ENCODE measurements at regions not wholly inside any gene's neighbourhood (a gene's known extent, or its start where the extent isn't known, plus 50 kb on each side); places are given as distances from the start of the nearest gene placed in this dataset.
"Not testable (repeated sequence)": the region's sequence is repeated elsewhere in the genome, so short reads cannot be mapped to it uniquely, and the experiment has no call there.

- no peak for DNase-seq (ENCODE audit: extremely low read depth, low read depth)
- TF ChIP-seq, protein P1, sequence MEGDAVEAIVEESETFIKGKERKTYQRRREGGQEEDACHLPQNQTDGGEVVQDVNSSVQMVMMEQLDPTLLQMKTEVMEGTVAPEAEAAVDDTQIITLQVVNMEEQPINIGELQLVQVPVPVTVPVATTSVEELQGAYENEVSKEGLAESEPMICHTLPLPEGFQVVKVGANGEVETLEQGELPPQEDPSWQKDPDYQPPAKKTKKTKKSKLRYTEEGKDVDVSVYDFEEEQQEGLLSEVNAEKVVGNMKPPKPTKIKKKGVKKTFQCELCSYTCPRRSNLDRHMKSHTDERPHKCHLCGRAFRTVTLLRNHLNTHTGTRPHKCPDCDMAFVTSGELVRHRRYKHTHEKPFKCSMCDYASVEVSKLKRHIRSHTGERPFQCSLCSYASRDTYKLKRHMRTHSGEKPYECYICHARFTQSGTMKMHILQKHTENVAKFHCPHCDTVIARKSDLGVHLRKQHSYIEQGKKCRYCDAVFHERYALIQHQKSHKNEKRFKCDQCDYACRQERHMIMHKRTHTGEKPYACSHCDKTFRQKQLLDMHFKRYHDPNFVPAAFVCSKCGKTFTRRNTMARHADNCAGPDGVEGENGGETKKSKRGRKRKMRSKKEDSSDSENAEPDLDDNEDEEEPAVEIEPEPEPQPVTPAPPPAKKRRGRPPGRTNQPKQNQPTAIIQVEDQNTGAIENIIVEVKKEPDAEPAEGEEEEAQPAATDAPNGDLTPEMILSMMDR (IDR thresholded peaks at IDR 0.05; ENCODE audit: low read depth, low read length), result no peak
These were observed 470.3 kb downstream of the TMEM114 start for GRCh38 chr16:8120001-8120400.

DNA sequence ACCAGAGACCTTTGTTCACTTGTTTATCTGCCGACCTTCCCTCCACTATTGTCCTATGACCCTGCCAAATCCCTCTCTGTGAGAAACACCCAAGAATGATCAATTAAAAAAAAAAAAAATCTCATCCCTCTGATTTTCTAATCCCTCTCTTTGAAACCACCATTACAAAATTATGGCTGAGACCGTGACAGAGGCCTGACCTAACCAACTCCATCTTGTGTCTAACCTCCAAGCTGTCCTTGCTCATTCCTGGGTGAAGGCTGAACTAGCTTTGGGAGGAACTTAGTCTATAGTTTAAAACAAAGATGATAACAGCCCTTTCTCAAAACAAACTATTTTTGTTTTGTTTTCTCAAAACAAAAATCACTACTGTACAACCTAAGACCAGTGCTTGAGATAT lies 474.5 kb downstream of the TMEM114 start:
- DNase-seq (ENCODE audit: extremely low read depth, low read depth), result no peak
- TF ChIP-seq, protein P1 (IDR thresholded peaks at IDR 0.05; ENCODE audit: low read depth, low read length), result no peak

- not testable (repeated sequence) for DNase-seq (ENCODE audit: extremely low read depth, low read depth)
These were observed 475.4 kb downstream of the TMEM114 start for GRCh38 chr16:8114941-8115340.

- DNase-seq (ENCODE audit: extremely low read depth, low read depth), result no peak
- TF ChIP-seq, protein P1 (IDR thresholded peaks at IDR 0.05; ENCODE audit: low read depth, low read length), result no peak
These were observed 476.5 kb downstream of the TMEM114 start for GRCh38 chr16:8113843-8114242.

- TF ChIP-seq, protein P1 (IDR thresholded peaks at IDR 0.05; ENCODE audit: low read depth, low read length), result no peak
- DNase-seq (ENCODE audit: extremely low read depth, low read depth), result no peak
These were observed 479.5 kb downstream of the TMEM114 start for GRCh38 chr16:8110572-8111514.

DNA sequence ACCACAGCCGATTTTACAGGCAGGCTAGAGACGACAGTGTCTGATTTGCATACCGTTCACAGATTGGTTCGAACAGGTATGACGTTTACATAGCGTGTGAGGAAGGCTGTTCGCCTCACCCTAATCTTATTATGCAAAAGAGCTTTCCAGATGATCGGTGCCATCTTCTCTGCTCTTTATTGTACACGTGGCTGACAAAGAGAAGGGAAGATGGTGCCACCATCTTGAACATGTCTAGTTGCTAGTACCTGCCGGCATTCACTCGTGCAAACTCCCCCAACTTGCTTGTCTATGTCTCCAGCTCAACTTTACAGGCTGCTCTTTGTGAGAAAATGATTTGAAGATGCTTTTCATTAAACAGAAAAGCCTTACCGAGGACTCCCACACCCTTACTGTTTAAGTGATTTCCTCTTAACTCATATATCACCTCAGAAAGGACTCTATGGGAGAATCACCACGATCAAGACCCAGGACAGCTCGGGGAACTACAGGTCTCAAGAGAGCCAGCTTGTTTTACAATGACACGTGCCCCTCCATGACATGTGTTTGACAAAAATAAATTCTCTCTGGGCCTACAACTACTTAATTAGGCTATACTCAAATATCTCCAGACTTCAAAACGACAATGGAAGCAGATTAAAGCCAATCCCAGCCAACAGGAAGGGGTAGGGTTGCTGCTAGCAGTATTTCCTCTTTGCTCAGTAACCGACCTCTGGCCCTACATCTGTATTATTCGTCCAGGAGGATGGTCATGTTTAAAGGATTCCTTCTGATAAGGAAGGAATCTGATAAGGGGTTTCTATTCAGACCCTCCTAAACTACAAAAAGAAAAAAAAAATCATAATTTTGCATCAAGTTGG lies 480.6 kb downstream of the TMEM114 start:
- TF ChIP-seq, protein P1 (IDR thresholded peaks at IDR 0.05; ENCODE audit: low read depth, low read length), result no peak
- no peak for DNase-seq (ENCODE audit: extremely low read depth, low read depth)

GRCh38 chr16:8108991-8109509 lies 481.3 kb downstream of the TMEM114 start:
- TF ChIP-seq, protein P1 (IDR thresholded peaks at IDR 0.05; ENCODE audit: low read depth, low read length), result no peak

More at GRCh38 chr16:8108991-8109509, 481.3 kb downstream of the TMEM114 start:
- DNase-seq (ENCODE audit: extremely low read depth, low read depth), result no peak
